ENCODE measurements at regions not wholly inside any gene's neighbourhood (a gene's known extent, or its start where the extent isn't known, plus 50 kb on each side); places are given as distances from the start of the nearest gene placed in this dataset.

DNA sequence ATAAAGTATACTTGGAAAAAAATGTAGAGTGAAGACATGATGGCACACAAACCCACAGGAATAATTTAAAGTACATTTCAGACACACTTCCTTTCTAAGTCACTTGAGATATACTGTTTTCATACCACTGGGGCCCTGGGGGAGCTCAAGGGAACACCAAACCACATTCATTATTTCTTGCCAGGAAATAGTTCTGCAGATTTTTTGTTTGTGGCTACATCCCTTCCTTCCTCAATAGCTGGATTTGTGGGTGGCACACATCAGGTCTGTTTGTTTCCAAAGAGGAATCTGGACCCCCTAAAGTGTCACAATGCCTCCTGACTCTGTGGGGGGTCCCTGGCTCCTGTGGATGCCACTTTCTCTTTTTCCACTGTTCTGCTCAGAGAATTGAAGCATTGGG lies 153.5 kb upstream of the COL8A1 start:
- ChIA-PET POLR2A (no interaction called here), CTCF (ENCODE audit: unreplicated experiment) (no interaction called here)
- Histone ChIP-seq H2AFZ (ENCODE audit: low read length) (no peak overlapping the region), H3K9me3 (ENCODE audit: low read length) (no peaks in the 10 kb centered on the region), H3K4me3 (ENCODE audit: low read depth, low read length, poor library complexity, severe bottlenecking) (no peak overlapping the region), H3K4me2 (ENCODE audit: low read length) (no peak overlapping the region), H3K27ac (ENCODE audit: low read depth, low read length, poor library complexity, severe bottlenecking) (no peak overlapping the region), H3K79me2 (ENCODE audit: insufficient read depth, low read depth, low read length) (no peaks in the 10 kb centered on the region), H3K4me1 (ENCODE audit: insufficient read depth, low read length, poor library complexity, severe bottlenecking) (no peaks in the 10 kb centered on the region), H3K36me3 (ENCODE audit: insufficient read depth, low read length) (no peaks in the 10 kb centered on the region), H4K20me1 (ENCODE audit: insufficient read depth, low read length) (no peaks in the 10 kb centered on the region), H3K9me2 (ENCODE audit: insufficient read depth, low read length) (no peaks in the 10 kb centered on the region)
- DNase-seq (ENCODE audit: low spot score), result no peak
- no peak for TF ChIP-seq EZH2phosphoT487 (IDR thresholded peaks at IDR 0.05; ENCODE audit: borderline replicate concordance, low read depth, low read length)
- intact Hi-C loops (cut with micrococcal nuclease; ENCODE audit: unreplicated experiment), result no loop called here
- no TSS peak for BruUV-seq (replicated peaks)

DNA sequence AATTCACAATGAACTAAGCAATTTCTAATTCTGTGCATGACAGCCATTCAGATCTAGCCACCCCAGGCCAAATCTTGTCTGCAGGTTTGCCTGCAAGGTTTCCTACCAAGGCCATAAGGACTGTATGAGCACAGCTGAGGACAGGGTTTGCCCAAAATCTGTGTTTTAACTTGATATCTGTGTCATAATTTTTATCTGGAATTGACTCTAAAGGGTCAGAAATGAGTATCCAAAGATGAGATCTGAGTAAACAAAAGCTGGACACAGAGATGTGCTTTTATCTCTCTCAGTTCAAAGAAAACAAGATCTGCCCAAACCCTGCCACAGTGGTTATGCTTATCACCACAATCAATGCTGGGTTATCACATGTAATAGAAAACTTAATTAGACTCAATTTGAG lies 154.6 kb upstream of the COL8A1 start:
- intact Hi-C loops (cut with micrococcal nuclease; ENCODE audit: unreplicated experiment), result no loop called here
- Histone ChIP-seq H4K20me1 (ENCODE audit: insufficient read depth, low read length) (no peaks in the 10 kb centered on the region), H3K4me2 (ENCODE audit: low read length) (no peak overlapping the region), H2AFZ (ENCODE audit: low read length) (no peak overlapping the region), H3K79me2 (ENCODE audit: insufficient read depth, low read depth, low read length) (no peaks in the 10 kb centered on the region), H3K27ac (ENCODE audit: low read depth, low read length, poor library complexity, severe bottlenecking) (no peak overlapping the region), H3K9me3 (ENCODE audit: low read length) (no peaks in the 10 kb centered on the region), H3K36me3 (ENCODE audit: insufficient read depth, low read length) (no peaks in the 10 kb centered on the region), H3K9me2 (ENCODE audit: insufficient read depth, low read length) (no peaks in the 10 kb centered on the region), H3K4me1 (ENCODE audit: insufficient read depth, low read length, poor library complexity, severe bottlenecking) (no peaks in the 10 kb centered on the region), H3K4me3 (ENCODE audit: low read depth, low read length, poor library complexity, severe bottlenecking) (no peak overlapping the region)
- TF ChIP-seq EZH2phosphoT487 (IDR thresholded peaks at IDR 0.05; ENCODE audit: borderline replicate concordance, low read depth, low read length), result no peak
- TF ChIP-seq, protein P1, sequence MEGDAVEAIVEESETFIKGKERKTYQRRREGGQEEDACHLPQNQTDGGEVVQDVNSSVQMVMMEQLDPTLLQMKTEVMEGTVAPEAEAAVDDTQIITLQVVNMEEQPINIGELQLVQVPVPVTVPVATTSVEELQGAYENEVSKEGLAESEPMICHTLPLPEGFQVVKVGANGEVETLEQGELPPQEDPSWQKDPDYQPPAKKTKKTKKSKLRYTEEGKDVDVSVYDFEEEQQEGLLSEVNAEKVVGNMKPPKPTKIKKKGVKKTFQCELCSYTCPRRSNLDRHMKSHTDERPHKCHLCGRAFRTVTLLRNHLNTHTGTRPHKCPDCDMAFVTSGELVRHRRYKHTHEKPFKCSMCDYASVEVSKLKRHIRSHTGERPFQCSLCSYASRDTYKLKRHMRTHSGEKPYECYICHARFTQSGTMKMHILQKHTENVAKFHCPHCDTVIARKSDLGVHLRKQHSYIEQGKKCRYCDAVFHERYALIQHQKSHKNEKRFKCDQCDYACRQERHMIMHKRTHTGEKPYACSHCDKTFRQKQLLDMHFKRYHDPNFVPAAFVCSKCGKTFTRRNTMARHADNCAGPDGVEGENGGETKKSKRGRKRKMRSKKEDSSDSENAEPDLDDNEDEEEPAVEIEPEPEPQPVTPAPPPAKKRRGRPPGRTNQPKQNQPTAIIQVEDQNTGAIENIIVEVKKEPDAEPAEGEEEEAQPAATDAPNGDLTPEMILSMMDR (conservative IDR thresholded peaks at IDR 0.05; ENCODE audit: low read length), result no peak
- DNase-seq (ENCODE audit: low spot score), result no peak
- ChIA-PET CTCF (ENCODE audit: unreplicated experiment) (no interaction called here), POLR2A (interaction anchor here (1.1 kb wide), 1 partner anchor 56 kb away, joined by 4 read pairs; no protein-coding TSS in a partner anchor)
- no TSS peak for BruUV-seq (replicated peaks)

DNA sequence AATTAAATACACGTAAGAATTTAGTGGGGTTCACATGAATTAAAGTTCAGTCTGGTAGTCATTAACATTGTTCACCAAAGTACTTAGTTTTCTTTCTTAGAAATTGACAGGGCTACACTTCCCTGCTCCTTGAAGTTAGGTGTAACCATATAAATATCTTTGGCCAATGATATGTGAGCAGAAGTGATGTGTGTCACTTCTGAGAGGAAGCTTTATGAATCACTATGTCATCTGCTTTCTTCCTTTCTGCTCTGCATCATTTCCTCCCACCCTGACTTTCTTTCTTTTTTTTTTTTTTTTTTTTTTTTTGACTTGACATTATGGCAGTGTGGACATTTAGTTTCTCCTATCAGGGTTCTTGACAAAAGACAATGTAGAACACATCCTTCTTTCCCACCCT lies 156.2 kb upstream of the COL8A1 start:
- POLR2A ChIA-PET, result no interaction called here
- TF ChIP-seq, protein P1 (conservative IDR thresholded peaks at IDR 0.05; ENCODE audit: low read length), result no peak
- TF ChIP-seq EZH2phosphoT487 (IDR thresholded peaks at IDR 0.05; ENCODE audit: borderline replicate concordance, low read depth, low read length), result no peak
- BruUV-seq (replicated peaks), result no TSS peak
- H3K9me2 ChIP-seq (ENCODE audit: insufficient read depth, low read length), result no peaks in the 10 kb centered on the region
- no peaks in the 10 kb centered on the region for H4K20me1 ChIP-seq (ENCODE audit: insufficient read depth, low read length)
- no peak overlapping the region for H3K4me3 ChIP-seq (ENCODE audit: low read depth, low read length, poor library complexity, severe bottlenecking)
- H3K9me3 ChIP-seq (ENCODE audit: low read length), result no peaks in the 10 kb centered on the region
- CTCF ChIA-PET (ENCODE audit: unreplicated experiment), result no interaction called here
- DNase-seq (ENCODE audit: low spot score), result no peak
- no peaks in the 10 kb centered on the region for H3K79me2 ChIP-seq (ENCODE audit: insufficient read depth, low read depth, low read length)
- no peak overlapping the region for H3K4me2 ChIP-seq (ENCODE audit: low read length)
- no peaks in the 10 kb centered on the region for H3K4me1 ChIP-seq (ENCODE audit: insufficient read depth, low read length, poor library complexity, severe bottlenecking)
- H3K27ac ChIP-seq (ENCODE audit: low read depth, low read length, poor library complexity, severe bottlenecking), result no peak overlapping the region
- no peak overlapping the region for H2AFZ ChIP-seq (ENCODE audit: low read length)
- no peaks in the 10 kb centered on the region for H3K36me3 ChIP-seq (ENCODE audit: insufficient read depth, low read length)
- intact Hi-C loops (cut with micrococcal nuclease; ENCODE audit: unreplicated experiment), result no loop called here
